Adrenal gland (tissue), 9 donors: ENCODE measurements at regions not wholly inside any gene's neighbourhood (a gene's known extent, or its start where the extent isn't known, plus 50 kb on each side); places are given as distances from the start of the nearest gene placed in this dataset.
A peak's percentile ranks its signal among the peaks of the same experiment; 100 is the strongest.

ENCODE experiments used
- DNase-seq, 7 donors: peaks; one replicate each; pipeline ENCODE4 v3.0.0-alpha.2; 2019 to 2020
- H3K27ac ChIP-seq, 5 donors: fragments of 200-600 bp; sonication (generic) in 4 of 5; 1 replicate in 3 of 5; 2 replicates in 2 of 5; pipeline versions ENCODE4 v1.5.1 to v1.8.0; 2016 to 2020; ENCODE audit warnings: mild to moderate bottlenecking in 1 of 5
- H3K27me3 ChIP-seq: fragments of 200-600 bp; 2 replicates; pipeline ENCODE4 v1.8.0; 2021
- H3K36me3 ChIP-seq, 2 donors: fragments of 200-600 bp; replicated peaks in 1 of 2; 1 replicate in 1 of 2; 2 replicates in 1 of 2; pipeline versions ENCODE4 v1.5.1 to v1.8.0; 2018 to 2022
- H3K4me1 ChIP-seq, 2 donors: fragments of 200-600 bp; replicated peaks in 1 of 2; 1 replicate in 1 of 2; 2 replicates in 1 of 2; pipeline versions ENCODE4 v1.5.1 to v1.8.0; 2018 to 2021
- H3K4me3 ChIP-seq, 4 donors: fragments of 200-600 bp; sonication (generic) in 3 of 4; one replicate each; pipeline ENCODE4 v1.5.1; 2016 to 2018
- H3K9me3 ChIP-seq, 3 donors: fragments of 200-600 bp; sonication (generic) in 1 of 3; replicated peaks in 1 of 3; 1 replicate in 2 of 3; 2 replicates in 1 of 3; pipeline versions ENCODE4 v1.5.1 to v1.8.0; 2016 to 2021
- POLR2A ChIP-seq, 2 donors: fragments of 450-650 bp; IDR thresholded peaks; one replicate each; pipeline ENCODE4 v1.6.1; 2017; ENCODE audit warnings: antibody characterized with exemption in 2 of 2, mild to moderate bottlenecking in 2 of 2, moderate library complexity in 1 of 2
- WGBS, 4 donors: extraction: QIAGEN DNeasy Blood & Tissue Kit in 2 of 4; methylation state at CpG; one replicate each; pipeline versions ENCODE4 v1.1.5 to v1.1.7; 2013 to 2017; 5-methylcytosine and 5-hydroxymethylcytosine counted together
- intact Hi-C, 2 donors: fragments of 100-400 bp; cut with DNase I; formaldehyde crosslinking; loops; one replicate each; pipeline versions ENCODE4 v1.14.1 to v1.15.0; 2022 to 2023
- TF ChIP-seq, protein P1 (sequence below), 6 experiments: fragments of 450-650 bp in 4 of 6; fragments of 200-600 bp in 2 of 6; sonication (generic) in 1 of 6; IDR thresholded peaks; 1 replicate in 5 of 6; 2 replicates in 1 of 6; pipeline versions ENCODE4 v1.5.1 to v1.8.0; 2016 to 2021; ENCODE audit warnings: antibody characterized with exemption in 6 of 6, mild to moderate bottlenecking in 2 of 6, moderate library complexity in 1 of 6
- donor health status: healthy with polysubstance abuse.
- donor health status: Bipolar disorder and iron deficiency.
- donor health status: DM: yes; HTN: yes; CAD: no.
- donor health status: DM: no; HTN: no; CAD: no.
- donor health status: DM: no; HTN: no; CAD: no.

DNA sequence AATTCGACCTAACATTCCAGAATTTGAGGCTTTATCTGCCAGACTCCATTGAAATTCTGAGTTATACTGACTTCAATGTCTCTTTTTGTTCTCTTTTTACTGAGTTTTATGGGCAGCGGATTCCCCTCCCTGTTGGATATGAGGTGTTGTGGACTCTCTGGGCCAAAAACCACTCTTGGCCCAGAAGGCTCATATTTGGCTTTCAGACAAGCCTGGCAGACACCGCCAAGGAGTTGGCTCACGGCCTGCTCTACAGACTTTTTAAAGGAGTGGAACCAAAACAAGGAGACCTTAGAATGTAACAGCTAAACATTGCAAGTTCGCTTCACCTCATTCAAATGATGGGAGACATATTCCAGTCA, 206.4 kb upstream of the NCKAP5 start:
- Histone ChIP-seq H3K4me1 (peaks cover 0 to 4% of the 10 kb centered on the region in 2 donors), H3K36me3 (no peaks in the 10 kb centered on the region), H3K4me3 (no peak overlapping the region), H3K27me3 (no peaks in the 10 kb centered on the region), H3K27ac (peak overlapping the region in 1 of 5 donors; percentile 27), H3K9me3 (no peaks in the 10 kb centered on the region)
- no peak for TF ChIP-seq POLR2A (IDR thresholded peaks at IDR 0.05)
- TF ChIP-seq, protein P1, sequence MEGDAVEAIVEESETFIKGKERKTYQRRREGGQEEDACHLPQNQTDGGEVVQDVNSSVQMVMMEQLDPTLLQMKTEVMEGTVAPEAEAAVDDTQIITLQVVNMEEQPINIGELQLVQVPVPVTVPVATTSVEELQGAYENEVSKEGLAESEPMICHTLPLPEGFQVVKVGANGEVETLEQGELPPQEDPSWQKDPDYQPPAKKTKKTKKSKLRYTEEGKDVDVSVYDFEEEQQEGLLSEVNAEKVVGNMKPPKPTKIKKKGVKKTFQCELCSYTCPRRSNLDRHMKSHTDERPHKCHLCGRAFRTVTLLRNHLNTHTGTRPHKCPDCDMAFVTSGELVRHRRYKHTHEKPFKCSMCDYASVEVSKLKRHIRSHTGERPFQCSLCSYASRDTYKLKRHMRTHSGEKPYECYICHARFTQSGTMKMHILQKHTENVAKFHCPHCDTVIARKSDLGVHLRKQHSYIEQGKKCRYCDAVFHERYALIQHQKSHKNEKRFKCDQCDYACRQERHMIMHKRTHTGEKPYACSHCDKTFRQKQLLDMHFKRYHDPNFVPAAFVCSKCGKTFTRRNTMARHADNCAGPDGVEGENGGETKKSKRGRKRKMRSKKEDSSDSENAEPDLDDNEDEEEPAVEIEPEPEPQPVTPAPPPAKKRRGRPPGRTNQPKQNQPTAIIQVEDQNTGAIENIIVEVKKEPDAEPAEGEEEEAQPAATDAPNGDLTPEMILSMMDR (IDR thresholded peaks at IDR 0.05): no peak
- no peak for DNase-seq
- intact Hi-C loops: no loop called here
- 69 to 79% (median 77%) methylated on average over 5 of the region's 5 CpGs for WGBS, 4 donors

DNA sequence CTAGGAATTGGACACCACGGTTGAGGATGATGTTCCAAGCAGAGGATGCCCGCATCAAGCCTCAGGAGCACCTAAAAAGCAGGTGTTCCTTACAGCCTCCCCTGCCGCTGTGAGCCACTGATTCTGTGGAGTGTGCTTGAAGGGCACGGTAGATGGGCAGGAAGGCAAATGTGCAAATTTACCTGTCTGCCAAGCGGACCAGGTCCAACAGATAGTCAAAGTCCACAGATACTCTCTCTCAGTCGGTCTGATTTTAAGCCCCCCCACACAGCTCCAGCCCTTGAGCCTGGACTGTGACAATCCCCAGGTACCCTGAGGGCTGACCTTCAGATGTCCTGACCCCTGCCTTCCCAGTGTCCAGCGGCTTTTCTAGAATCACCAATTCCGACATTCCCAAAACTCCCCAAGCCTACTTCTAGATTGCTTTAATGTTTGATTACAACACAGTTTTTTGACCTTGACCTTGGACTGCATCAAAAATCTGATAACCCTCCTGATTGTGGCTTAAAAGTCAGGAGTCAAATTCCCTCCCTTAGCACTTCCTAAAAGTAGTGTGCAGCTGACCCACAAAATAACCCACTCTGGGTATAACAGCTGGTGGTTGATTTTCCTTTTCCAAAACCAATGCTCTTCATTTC, 208.8 kb upstream of the NCKAP5 start:
- no peaks in the 10 kb centered on the region for H3K27me3 ChIP-seq
- intact Hi-C loops: no loop called here
- H3K4me1 ChIP-seq: peaks cover 0 to 4% of the 10 kb centered on the region in 2 donors
- H3K36me3 ChIP-seq: no peaks in the 10 kb centered on the region
- H3K27ac ChIP-seq: no peak overlapping the region
- WGBS, 4 donors: 79 to 86% (median 82%) methylated on average over 7 to 8 of the region's 8 CpGs
- no peak for TF ChIP-seq POLR2A (IDR thresholded peaks at IDR 0.05)
- TF ChIP-seq, protein P1 (IDR thresholded peaks at IDR 0.05): no peak
- DNase-seq: no peak
- no peaks in the 10 kb centered on the region for H3K9me3 ChIP-seq
- H3K4me3 ChIP-seq: no peak overlapping the region

DNA sequence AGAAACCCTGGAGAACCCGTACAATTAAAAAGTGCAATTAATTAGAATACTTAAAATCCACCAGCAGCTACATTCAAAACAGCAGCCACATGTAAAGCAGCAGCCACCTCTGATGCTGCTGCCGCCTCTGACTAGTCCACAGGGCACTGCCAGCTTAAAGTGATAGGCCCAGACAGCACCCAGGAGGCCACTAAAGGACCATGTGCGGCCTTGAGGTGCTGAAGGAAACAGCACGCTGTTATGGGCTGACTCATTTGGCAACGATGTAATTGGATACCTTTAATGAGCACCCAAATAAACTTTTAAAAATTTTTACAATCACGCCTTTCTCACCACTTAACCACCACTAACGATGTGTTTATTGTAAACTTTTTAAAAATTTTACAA, 209.3 kb upstream of the NCKAP5 start:
- H3K4me1 ChIP-seq: peaks cover 0 to 4% of the 10 kb centered on the region in 2 donors
- WGBS, 4 donors: 53 to 66% (median 58%) methylated on average over 7 of the region's 7 CpGs
- intact Hi-C loops: no loop called here

DNA sequence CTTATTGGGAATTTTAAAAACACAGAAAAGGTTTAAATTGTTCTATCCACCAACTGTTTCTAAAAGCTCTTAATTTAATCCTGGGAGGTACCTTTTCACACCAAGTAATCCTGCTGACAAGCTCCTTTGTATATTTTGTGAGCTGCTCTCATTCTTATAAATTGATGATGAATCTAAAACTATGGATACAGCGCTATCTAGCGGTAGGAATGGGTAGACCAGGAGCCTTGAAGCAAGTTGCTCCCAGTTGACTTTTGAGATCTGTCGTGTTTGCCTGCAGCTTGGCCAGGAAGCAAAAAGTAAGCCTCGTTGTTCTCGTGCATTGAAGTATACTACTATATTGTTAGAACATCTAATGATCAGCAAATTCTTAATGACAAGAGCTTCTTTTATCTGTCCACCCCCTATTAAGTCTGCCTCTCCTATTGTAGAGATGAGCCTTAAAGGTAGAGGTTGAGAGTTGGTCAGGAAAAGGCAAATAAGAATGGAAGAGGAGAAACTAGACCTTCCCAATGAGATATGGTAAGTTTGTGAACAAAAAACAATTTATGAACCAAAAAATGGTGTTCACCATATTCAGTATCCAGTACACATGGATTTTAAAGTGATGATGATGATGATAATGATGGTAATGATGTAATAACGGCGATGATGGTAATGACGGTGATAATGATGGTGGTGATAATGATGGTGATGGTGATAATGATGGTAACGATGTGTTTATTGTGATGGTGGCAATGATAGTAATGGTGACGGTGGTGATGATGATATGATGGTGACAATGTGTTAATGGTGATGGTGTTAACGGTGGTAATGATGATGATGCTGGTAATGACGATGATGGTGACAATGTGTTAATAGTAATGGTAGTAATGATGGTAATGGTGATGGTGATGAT, 212.1 kb upstream of the NCKAP5 start:
- WGBS, 4 donors: 44 to 51% (median 48%) methylated on average over 12 of the region's 12 CpGs
- Histone ChIP-seq H3K9me3 (no peaks in the 10 kb centered on the region), H3K4me1 (peaks cover 0 to 4% of the 10 kb centered on the region in 2 donors), H3K4me3 (no peak overlapping the region), H3K27me3 (no peaks in the 10 kb centered on the region), H3K36me3 (no peaks in the 10 kb centered on the region), H3K27ac (no peak overlapping the region)
- peak; percentile 31 to 85 (median 60) for DNase-seq
- intact Hi-C loops: no loop called here
- TF ChIP-seq POLR2A (IDR thresholded peaks at IDR 0.05): no peak
- TF ChIP-seq, protein P1 (IDR thresholded peaks at IDR 0.05): peak; percentile 66 to 83 (median 74)

More for the DNA sequence above, 209.3 kb upstream of the NCKAP5 start:
- H3K27ac ChIP-seq: no peak overlapping the region
- H3K4me3 ChIP-seq: no peak overlapping the region
- no peaks in the 10 kb centered on the region for H3K27me3 ChIP-seq
- DNase-seq: peak in 4 of 7 donors; percentile 23 to 61 (median 32)
- no peak for TF ChIP-seq POLR2A (IDR thresholded peaks at IDR 0.05)
- TF ChIP-seq, protein P1 (IDR thresholded peaks at IDR 0.05): no peak
- no peaks in the 10 kb centered on the region for H3K9me3 ChIP-seq
- H3K36me3 ChIP-seq: no peaks in the 10 kb centered on the region
